ENCODE measurements at regions not wholly inside any gene's neighbourhood (a gene's known extent, or its start where the extent isn't known, plus 50 kb on each side); places are given as distances from the start of the nearest gene placed in this dataset.

DNA sequence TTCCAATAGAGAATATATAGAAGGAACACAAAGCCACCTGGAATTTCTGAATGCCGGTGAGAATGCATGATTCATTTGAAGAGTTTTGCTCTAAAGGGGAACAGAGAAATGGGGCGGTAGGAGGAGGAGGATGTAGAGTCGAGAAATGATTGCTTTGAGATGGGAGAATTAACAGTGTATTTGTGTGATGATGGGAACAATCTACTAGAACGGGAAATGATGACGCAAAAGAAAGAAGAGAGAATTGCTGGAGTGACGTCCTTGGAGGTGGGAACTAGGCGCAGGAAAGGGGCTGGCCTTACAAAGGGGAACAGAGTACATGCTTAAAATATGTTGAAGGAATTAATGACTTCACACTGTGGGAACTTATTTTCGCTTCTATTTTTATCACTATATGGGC, 188.1 kb downstream of the SDHAF3 start:
- TF ChIP-seq, protein P1, sequence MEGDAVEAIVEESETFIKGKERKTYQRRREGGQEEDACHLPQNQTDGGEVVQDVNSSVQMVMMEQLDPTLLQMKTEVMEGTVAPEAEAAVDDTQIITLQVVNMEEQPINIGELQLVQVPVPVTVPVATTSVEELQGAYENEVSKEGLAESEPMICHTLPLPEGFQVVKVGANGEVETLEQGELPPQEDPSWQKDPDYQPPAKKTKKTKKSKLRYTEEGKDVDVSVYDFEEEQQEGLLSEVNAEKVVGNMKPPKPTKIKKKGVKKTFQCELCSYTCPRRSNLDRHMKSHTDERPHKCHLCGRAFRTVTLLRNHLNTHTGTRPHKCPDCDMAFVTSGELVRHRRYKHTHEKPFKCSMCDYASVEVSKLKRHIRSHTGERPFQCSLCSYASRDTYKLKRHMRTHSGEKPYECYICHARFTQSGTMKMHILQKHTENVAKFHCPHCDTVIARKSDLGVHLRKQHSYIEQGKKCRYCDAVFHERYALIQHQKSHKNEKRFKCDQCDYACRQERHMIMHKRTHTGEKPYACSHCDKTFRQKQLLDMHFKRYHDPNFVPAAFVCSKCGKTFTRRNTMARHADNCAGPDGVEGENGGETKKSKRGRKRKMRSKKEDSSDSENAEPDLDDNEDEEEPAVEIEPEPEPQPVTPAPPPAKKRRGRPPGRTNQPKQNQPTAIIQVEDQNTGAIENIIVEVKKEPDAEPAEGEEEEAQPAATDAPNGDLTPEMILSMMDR (IDR thresholded peaks at IDR 0.05) = no peak
- TF ChIP-seq POLR2A (IDR thresholded peaks at IDR 0.05) = no peak

All from Peyer's patch (tissue), 4 donors.